Tibial nerve (tissue), 3 donors: ENCODE measurements at regions not wholly inside any gene's neighbourhood (a gene's known extent, or its start where the extent isn't known, plus 50 kb on each side); places are given as distances from the start of the nearest gene placed in this dataset.

ENCODE experiments used
- CTCF ChIP-seq, 5 experiments: fragments of 200-600 bp in 3 of 5; fragments of 450-650 bp in 2 of 5; sonication (generic) in 3 of 5; IDR thresholded peaks; one replicate each; pipeline ENCODE4 v1.5.1; 2016 to 2019; ENCODE audit warnings: antibody characterized with exemption in 5 of 5, mild to moderate bottlenecking in 3 of 5, moderate library complexity in 2 of 5
- POLR2A ChIP-seq, 2 donors: fragments of 450-650 bp; IDR thresholded peaks; one replicate each; pipeline ENCODE4 v1.6.1; 2017; ENCODE audit warnings: antibody characterized with exemption in 2 of 2, mild to moderate bottlenecking in 2 of 2, moderate library complexity in 2 of 2

- TF ChIP-seq CTCF (IDR thresholded peaks at IDR 0.05) (no peak), POLR2A (IDR thresholded peaks at IDR 0.05) (no peak)
These were observed 437.4 kb upstream of the JAG1 start for GRCh38 chr20:11111191-11111590.
